Esophagus muscularis mucosa (tissue), 4 donors: ENCODE measurements at regions not wholly inside any gene's neighbourhood (a gene's known extent, or its start where the extent isn't known, plus 50 kb on each side); places are given as distances from the start of the nearest gene placed in this dataset.
"Not testable (repeated sequence)": the region's sequence is repeated elsewhere in the genome, so short reads cannot be mapped to it uniquely, and the experiment has no call there.

Experiments used
- DNase-seq: peaks from one replicate; pipeline ENCODE4 v3.0.0-alpha.2; 2017; ENCODE audit errors: extremely low spot score
- H3K27ac ChIP-seq, 4 donors: fragments of 200-600 bp; sonication (generic); replicated peaks in 1 of 4; 1 replicate in 3 of 4; 2 replicates in 1 of 4; pipeline ENCODE4 v1.5.1; 2016 to 2019; ENCODE audit warnings: mild to moderate bottlenecking in 1 of 4
- H3K27me3 ChIP-seq, 4 donors: fragments of 200-600 bp; sonication (generic); one replicate each; pipeline versions ENCODE4 v1.5.1 to v1.6.0; 2016 to 2019
- H3K36me3 ChIP-seq, 4 donors: fragments of 200-600 bp; sonication (generic); one replicate each; pipeline ENCODE4 v1.5.1; 2016 to 2019
- H3K4me1 ChIP-seq, 4 donors: fragments of 200-600 bp; sonication (generic); one replicate each; pipeline ENCODE4 v1.5.1; 2016 to 2019
- H3K4me3 ChIP-seq, 4 donors: fragments of 200-600 bp; sonication (generic); 1 replicate in 2 of 4; 2 replicates in 2 of 4; pipeline ENCODE4 v1.5.1; 2016 to 2019; ENCODE audit warnings: mild to moderate bottlenecking in 4 of 4, moderate library complexity in 1 of 4
- H3K9me3 ChIP-seq, 4 donors: fragments of 200-600 bp; sonication (generic); 1 replicate in 3 of 4; 2 replicates in 1 of 4; pipeline ENCODE4 v1.5.1; 2016 to 2019
- CTCF ChIP-seq, 3 experiments: fragments of 200-600 bp in 2 of 3; fragments of 450-650 bp in 1 of 3; sonication (generic) in 2 of 3; IDR thresholded peaks; one replicate each; pipeline ENCODE4 v1.5.1; 2017 to 2019; ENCODE audit warnings: antibody characterized with exemption in 3 of 3, mild to moderate bottlenecking in 2 of 3, moderate library complexity in 1 of 3
- EP300 ChIP-seq: sonication (generic); formaldehyde crosslinking; IDR thresholded peaks from one replicate; pipeline ENCODE4 v1.6.1; 2017; ENCODE audit warnings: antibody characterized with exemption
- POLR2A ChIP-seq: fragments of 450-650 bp; IDR thresholded peaks from one replicate; pipeline ENCODE4 v1.6.1; 2017; ENCODE audit warnings: antibody characterized with exemption, moderate library complexity, mild to moderate bottlenecking, low read depth
- POLR2AphosphoS5 ChIP-seq, 2 donors: sonication (generic); formaldehyde crosslinking; IDR thresholded peaks; one replicate each; pipeline ENCODE4 v1.6.1; 2017; ENCODE audit warnings: antibody characterized with exemption in 2 of 2
- WGBS: methylation state at CpG from one replicate; pipeline ENCODE4 v1.1.5; 2018; 5-methylcytosine and 5-hydroxymethylcytosine counted together
- intact Hi-C: fragments of 100-400 bp; cut with DNase I; formaldehyde crosslinking; loops from one replicate; pipeline ENCODE4 v1.15.1; 2023

DNA sequence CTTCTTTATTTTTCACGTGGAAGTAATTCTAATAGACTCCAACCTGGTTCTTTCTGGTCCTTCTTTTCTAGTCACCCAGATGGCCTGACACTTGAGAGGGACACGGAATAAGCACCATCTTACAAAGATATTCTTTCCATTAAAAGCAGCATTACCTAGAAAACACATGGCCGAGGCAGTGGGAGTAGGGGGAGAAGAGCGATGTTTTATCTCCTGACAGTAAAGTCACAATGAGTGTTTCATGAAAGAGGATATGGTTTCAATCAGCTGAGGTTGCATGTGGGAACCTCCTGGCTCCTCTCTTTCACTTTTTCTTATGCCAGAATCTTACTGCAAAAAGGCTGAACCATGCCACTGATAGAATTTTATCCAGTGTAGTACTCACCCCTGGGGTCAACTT lies 288.8 kb upstream of the SPAG17 start:
- intact Hi-C loops: no loop called here
- TF ChIP-seq CTCF (IDR thresholded peaks at IDR 0.05): no peak

DNA sequence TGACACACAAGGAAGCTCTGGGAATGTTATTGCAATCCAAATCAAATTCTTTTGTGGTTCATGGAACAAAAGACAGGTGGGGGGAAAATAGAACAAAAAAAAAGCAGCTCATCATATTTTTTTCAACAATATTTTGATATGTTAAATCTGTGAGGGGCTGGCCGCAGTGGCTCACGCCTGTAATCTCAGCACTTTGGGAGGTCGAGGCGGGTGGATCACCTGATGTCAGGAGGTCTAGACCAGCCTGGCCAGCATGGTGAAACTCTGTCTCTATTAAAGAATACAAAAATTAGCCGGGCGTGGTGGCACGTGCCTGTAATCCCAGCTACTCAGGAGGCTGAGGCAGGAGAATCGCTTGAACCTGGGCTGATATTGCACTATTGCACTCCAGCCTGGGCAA lies 279.4 kb upstream of the SPAG17 start:
- H3K27ac ChIP-seq, H3K36me3 ChIP-seq, intact Hi-C loops, H3K27me3 ChIP-seq, DNase-seq, H3K4me1 ChIP-seq, H3K4me3 ChIP-seq: not testable (repeated sequence)
- H3K9me3 ChIP-seq: peaks cover 0 to 15% (median 11%) of the 10 kb centered on the region in 4 donors
- WGBS: 89% methylated on average over 8 of the region's 8 CpGs

More for the DNA sequence above, 288.8 kb upstream of the SPAG17 start:
- 70% methylated on average over 4 of the region's 4 CpGs for WGBS
- Histone ChIP-seq H3K4me3 (no peak overlapping the region), H3K36me3 (no peaks in the 10 kb centered on the region), H3K4me1 (no peaks in the 10 kb centered on the region), H3K27me3 (no peaks in the 10 kb centered on the region), H3K27ac (no peak overlapping the region), H3K9me3 (no peaks in the 10 kb centered on the region)
- no peak for DNase-seq

- intact Hi-C loops: no loop called here
- DNase-seq: no peak
- TF ChIP-seq EP300 (no peak), POLR2AphosphoS5 (IDR thresholded peaks at IDR 0.05) (no peak), CTCF (IDR thresholded peaks at IDR 0.05) (no peak), POLR2A (no peak)
Observed at GRCh38 chr1:118461154-118461553, 276.1 kb upstream of the SPAG17 start.

DNA sequence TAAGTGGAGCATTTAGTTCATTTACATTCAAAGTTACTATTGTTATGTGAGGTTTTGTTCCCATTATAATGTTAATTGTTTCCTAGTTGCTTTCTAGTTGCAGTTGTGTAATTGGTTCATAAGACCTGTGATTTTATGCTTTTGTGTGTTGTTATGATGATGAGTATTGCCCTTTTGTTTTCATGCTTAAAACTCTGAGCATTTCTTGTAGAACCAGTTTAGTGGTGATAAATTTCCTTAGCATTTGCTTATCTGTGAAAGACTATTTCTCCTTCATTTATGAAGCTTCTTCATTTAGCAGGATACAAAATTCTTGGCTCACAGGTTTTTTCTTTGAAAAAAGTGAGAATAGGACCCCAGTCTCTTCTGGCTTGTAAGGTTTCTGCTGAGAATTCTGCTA lies 274.8 kb upstream of the SPAG17 start:
- peaks cover 0 to 16% (median 14%) of the 10 kb centered on the region in 4 donors for H3K9me3 ChIP-seq
- H3K27ac ChIP-seq: no peak overlapping the region
- H3K36me3 ChIP-seq: no peaks in the 10 kb centered on the region
- no peaks in the 10 kb centered on the region for H3K4me1 ChIP-seq
- no peak for DNase-seq
- intact Hi-C loops: no loop called here
- no peak overlapping the region for H3K4me3 ChIP-seq
- no peaks in the 10 kb centered on the region for H3K27me3 ChIP-seq
- TF ChIP-seq POLR2AphosphoS5 (IDR thresholded peaks at IDR 0.05) (no peak), POLR2A (no peak), EP300 (no peak), CTCF (IDR thresholded peaks at IDR 0.05) (no peak)

More at GRCh38 chr1:118461154-118461553, 276.1 kb upstream of the SPAG17 start:
- H3K36me3 ChIP-seq: no peaks in the 10 kb centered on the region
- H3K27me3 ChIP-seq: no peaks in the 10 kb centered on the region
- peaks cover 0 to 15% (median 11%) of the 10 kb centered on the region in 4 donors for H3K9me3 ChIP-seq
- H3K27ac ChIP-seq: no peak overlapping the region
- H3K4me3 ChIP-seq: no peak overlapping the region
- H3K4me1 ChIP-seq: no peaks in the 10 kb centered on the region

GRCh38 chr1:118453856-118454255 lies 268.8 kb upstream of the SPAG17 start:
- DNase-seq, H3K36me3 ChIP-seq, H3K4me3 ChIP-seq, H3K27ac ChIP-seq, H3K4me1 ChIP-seq, H3K27me3 ChIP-seq, intact Hi-C loops: not testable (repeated sequence)
- peaks cover 0 to 10% (median 2%) of the 10 kb centered on the region in 4 donors for H3K9me3 ChIP-seq
- WGBS: 69% methylated on average over 1 of the region's 1 CpG

GRCh38 chr1:118445156-118445555 lies 260.1 kb upstream of the SPAG17 start:
- H3K4me3 ChIP-seq: no peak overlapping the region
- H3K4me1 ChIP-seq: no peaks in the 10 kb centered on the region
- H3K27ac ChIP-seq: no peak overlapping the region
- H3K9me3 ChIP-seq: peaks cover 0 to 15% (median 6%) of the 10 kb centered on the region in 4 donors
- intact Hi-C loops: no loop called here
- H3K36me3 ChIP-seq: no peaks in the 10 kb centered on the region
- WGBS: 92% methylated on average over 1 of the region's 1 CpG
- H3K27me3 ChIP-seq: no peaks in the 10 kb centered on the region
- no peak for TF ChIP-seq POLR2A
- no peak for DNase-seq
